GM23338 (cell line): ENCODE measurements at regions not wholly inside any gene's neighbourhood (a gene's known extent, or its start where the extent isn't known, plus 50 kb on each side); places are given as distances from the start of the nearest gene placed in this dataset.

Experiments used
- ATAC-seq: fragments of 200-7000 bp; cut with Tn5 transposase; 3 replicates; pipeline ENCODE4 v1.9.1; 2020
- DNase-seq: peaks from one replicate; pipeline ENCODE4 v3.0.0-alpha.2; 2015; ENCODE audit warnings: low spot score
- H2AFZ ChIP-seq: fragments of 200-600 bp; sonication (generic); 2 replicates; pipeline ENCODE4 v1.8.0; 2016; ENCODE audit warnings: antibody characterized with exemption, mild to moderate bottlenecking, moderate library complexity
- H3F3A ChIP-seq: fragments of 200-600 bp; sonication (generic); replicated peaks from 2 replicates; pipeline ENCODE4 v1.8.0; 2017; ENCODE audit warnings: antibody characterized with exemption, mixed run types, low read depth
- H3K27ac ChIP-seq: fragments of 200-600 bp; sonication (generic); 2 replicates; pipeline ENCODE4 v1.6.1; 2016; ENCODE audit warnings: low read depth
- H3K27me3 ChIP-seq: fragments of 200-600 bp; sonication (generic); 2 replicates; pipeline ENCODE4 v1.8.0; 2016; ENCODE audit warnings: mild to moderate bottlenecking, mixed run types, moderate library complexity; ENCODE audit not compliant: insufficient read depth
- H3K36me3 ChIP-seq: fragments of 200-600 bp; sonication (generic); 2 replicates; pipeline ENCODE4 v1.8.0; 2016; ENCODE audit warnings: mild to moderate bottlenecking; ENCODE audit not compliant: insufficient read depth
- H3K4me1 ChIP-seq: fragments of 200-600 bp; sonication (generic); 2 replicates; pipeline ENCODE4 v1.8.0; 2016; ENCODE audit warnings: mild to moderate bottlenecking, moderate library complexity; ENCODE audit not compliant: insufficient read depth
- H3K4me2 ChIP-seq: fragments of 200-600 bp; sonication (generic); 2 replicates; pipeline ENCODE4 v1.7.1; 2017; ENCODE audit warnings: mixed run types
- H3K4me3 ChIP-seq: fragments of 200-600 bp; sonication (generic); 2 replicates; pipeline ENCODE4 v1.6.1; 2016; ENCODE audit warnings: mixed run types
- H3K79me2 ChIP-seq: fragments of 200-600 bp; sonication (generic); replicated peaks from 2 replicates; pipeline ENCODE4 v1.8.0; 2017; ENCODE audit warnings: mild to moderate bottlenecking; ENCODE audit not compliant: insufficient read depth
- H3K9me2 ChIP-seq: fragments of 200-600 bp; sonication (generic); 2 replicates; pipeline ENCODE4 v1.8.0; 2017; ENCODE audit not compliant: insufficient read depth
- H4K20me1 ChIP-seq: fragments of 200-600 bp; sonication (generic); replicated peaks from 2 replicates; pipeline ENCODE4 v1.8.0; 2017; ENCODE audit warnings: mild to moderate bottlenecking; ENCODE audit not compliant: insufficient read depth
- H3K27ac Mint-ChIP-seq: 2 replicates; pipeline ENCODE4 v1.8.0; 2020; ENCODE audit warnings: inconsistent platforms, mild to moderate bottlenecking, moderate library complexity, mixed read lengths
- H3K27me3 Mint-ChIP-seq: 3 replicates; pipeline ENCODE4 v1.8.0; 2022; ENCODE audit warnings: low read depth, mild to moderate bottlenecking, moderate library complexity, mixed read lengths, inconsistent platforms; ENCODE audit not compliant: insufficient read depth, poor library complexity
- H3K36me3 Mint-ChIP-seq: 3 replicates; pipeline ENCODE4 v1.8.0; 2021; ENCODE audit warnings: low read depth, mild to moderate bottlenecking, inconsistent platforms, moderate library complexity, mixed read lengths
- H3K4me1 Mint-ChIP-seq: 3 replicates; pipeline ENCODE4 v1.8.0; 2020; ENCODE audit warnings: mild to moderate bottlenecking, inconsistent platforms, mixed read lengths
- H3K4me3 Mint-ChIP-seq: 3 replicates; pipeline ENCODE4 v1.8.0; 2021; ENCODE audit warnings: moderate library complexity, mild to moderate bottlenecking, inconsistent platforms, mixed read lengths
- H3K9me3 Mint-ChIP-seq: 3 replicates; pipeline ENCODE4 v1.8.0; 2020; ENCODE audit warnings: moderate library complexity, mild to moderate bottlenecking, inconsistent platforms, mixed read lengths
- CREB1 ChIP-seq: fragments of 250-450 bp; sonication (Bioruptor Pico); IDR thresholded peaks from 2 replicates; pipeline ENCODE4 v1.5.0; 2020; ENCODE audit warnings: low read depth, mild to moderate bottlenecking, moderate library complexity
- EZH2phosphoT487 ChIP-seq: fragments of 200-600 bp; sonication (generic); IDR thresholded peaks from one replicate; pipeline ENCODE4 v1.8.1; 2018; ENCODE audit warnings: antibody characterized with exemption; ENCODE audit not compliant: unreplicated experiment
- NANOG ChIP-seq: IDR thresholded peaks from 2 replicates; pipeline ENCODE4 v1.6.1; 2016; ENCODE audit warnings: antibody characterized with exemption, borderline replicate concordance
- ZNF114 ChIP-seq: fragments of 250-450 bp; sonication (Bioruptor Pico); IDR thresholded peaks from 2 replicates; pipeline ENCODE4 v1.5.0; 2020; ENCODE audit warnings: mild to moderate bottlenecking, moderate library complexity
- ZNF331 ChIP-seq: fragments of 250-450 bp; sonication (Bioruptor Pico); IDR thresholded peaks from 2 replicates; pipeline ENCODE4 v1.5.0; 2020; ENCODE audit warnings: low read depth, mild to moderate bottlenecking, moderate library complexity
- TF ChIP-seq, protein P1 (sequence below): fragments of 250-450 bp; sonication (Bioruptor Pico); IDR thresholded peaks from 2 replicates; pipeline ENCODE4 v1.5.0; 2020; ENCODE audit warnings: mild to moderate bottlenecking, moderate library complexity
- TF ChIP-seq, protein P2 (sequence below): IDR thresholded peaks from one replicate; pipeline ENCODE4 v1.6.1; 2018; ENCODE audit warnings: antibody characterized with exemption; ENCODE audit not compliant: unreplicated experiment

DNA sequence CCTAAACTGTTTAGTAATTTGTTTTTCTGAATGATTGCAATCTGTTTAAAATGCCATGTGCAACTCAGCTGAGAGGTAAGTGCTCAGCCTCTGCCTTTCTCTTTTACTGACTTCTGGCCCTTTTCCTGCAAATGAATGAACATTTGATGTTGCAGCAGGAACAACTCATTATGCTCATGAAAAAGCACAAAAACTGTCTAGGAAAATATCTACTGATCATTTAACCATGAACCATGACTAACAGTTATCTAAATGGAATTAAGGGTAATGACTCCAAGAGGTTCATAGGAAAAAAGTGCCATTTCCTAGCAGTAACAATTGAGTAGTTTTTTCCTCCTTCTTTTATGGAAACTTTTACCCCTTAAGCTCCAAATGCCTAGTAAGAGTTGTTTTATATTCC, 70.6 kb upstream of the ANKH start:
- no peaks in the 10 kb centered on the region for H3K9me2 ChIP-seq
- no peaks in the 10 kb centered on the region for H3K79me2 ChIP-seq
- H3F3A ChIP-seq = no peaks in the 10 kb centered on the region
- H2AFZ ChIP-seq = no peak overlapping the region
- no peak overlapping the region for H3K4me2 ChIP-seq
- Mint-ChIP-seq H3K4me3 (no peak overlapping the region), H3K36me3 (no peaks in the 10 kb centered on the region), H3K4me1 (peaks cover 4% of the 10 kb centered on the region; the same call in 2 of the 3 replicates), H3K27ac (no peak overlapping the region), H3K9me3 (no peaks in the 10 kb centered on the region), H3K27me3 (no peaks in the 10 kb centered on the region)
- H4K20me1 ChIP-seq = no peaks in the 10 kb centered on the region
- H3K36me3 ChIP-seq = no peaks in the 10 kb centered on the region
- H3K27me3 ChIP-seq = no peaks in the 10 kb centered on the region
- H3K4me3 ChIP-seq = no peak overlapping the region
- DNase-seq (no peak), ATAC-seq (no peak)
- no peaks in the 10 kb centered on the region for H3K4me1 ChIP-seq
- no peak overlapping the region for H3K27ac ChIP-seq
- TF ChIP-seq, protein P1, sequence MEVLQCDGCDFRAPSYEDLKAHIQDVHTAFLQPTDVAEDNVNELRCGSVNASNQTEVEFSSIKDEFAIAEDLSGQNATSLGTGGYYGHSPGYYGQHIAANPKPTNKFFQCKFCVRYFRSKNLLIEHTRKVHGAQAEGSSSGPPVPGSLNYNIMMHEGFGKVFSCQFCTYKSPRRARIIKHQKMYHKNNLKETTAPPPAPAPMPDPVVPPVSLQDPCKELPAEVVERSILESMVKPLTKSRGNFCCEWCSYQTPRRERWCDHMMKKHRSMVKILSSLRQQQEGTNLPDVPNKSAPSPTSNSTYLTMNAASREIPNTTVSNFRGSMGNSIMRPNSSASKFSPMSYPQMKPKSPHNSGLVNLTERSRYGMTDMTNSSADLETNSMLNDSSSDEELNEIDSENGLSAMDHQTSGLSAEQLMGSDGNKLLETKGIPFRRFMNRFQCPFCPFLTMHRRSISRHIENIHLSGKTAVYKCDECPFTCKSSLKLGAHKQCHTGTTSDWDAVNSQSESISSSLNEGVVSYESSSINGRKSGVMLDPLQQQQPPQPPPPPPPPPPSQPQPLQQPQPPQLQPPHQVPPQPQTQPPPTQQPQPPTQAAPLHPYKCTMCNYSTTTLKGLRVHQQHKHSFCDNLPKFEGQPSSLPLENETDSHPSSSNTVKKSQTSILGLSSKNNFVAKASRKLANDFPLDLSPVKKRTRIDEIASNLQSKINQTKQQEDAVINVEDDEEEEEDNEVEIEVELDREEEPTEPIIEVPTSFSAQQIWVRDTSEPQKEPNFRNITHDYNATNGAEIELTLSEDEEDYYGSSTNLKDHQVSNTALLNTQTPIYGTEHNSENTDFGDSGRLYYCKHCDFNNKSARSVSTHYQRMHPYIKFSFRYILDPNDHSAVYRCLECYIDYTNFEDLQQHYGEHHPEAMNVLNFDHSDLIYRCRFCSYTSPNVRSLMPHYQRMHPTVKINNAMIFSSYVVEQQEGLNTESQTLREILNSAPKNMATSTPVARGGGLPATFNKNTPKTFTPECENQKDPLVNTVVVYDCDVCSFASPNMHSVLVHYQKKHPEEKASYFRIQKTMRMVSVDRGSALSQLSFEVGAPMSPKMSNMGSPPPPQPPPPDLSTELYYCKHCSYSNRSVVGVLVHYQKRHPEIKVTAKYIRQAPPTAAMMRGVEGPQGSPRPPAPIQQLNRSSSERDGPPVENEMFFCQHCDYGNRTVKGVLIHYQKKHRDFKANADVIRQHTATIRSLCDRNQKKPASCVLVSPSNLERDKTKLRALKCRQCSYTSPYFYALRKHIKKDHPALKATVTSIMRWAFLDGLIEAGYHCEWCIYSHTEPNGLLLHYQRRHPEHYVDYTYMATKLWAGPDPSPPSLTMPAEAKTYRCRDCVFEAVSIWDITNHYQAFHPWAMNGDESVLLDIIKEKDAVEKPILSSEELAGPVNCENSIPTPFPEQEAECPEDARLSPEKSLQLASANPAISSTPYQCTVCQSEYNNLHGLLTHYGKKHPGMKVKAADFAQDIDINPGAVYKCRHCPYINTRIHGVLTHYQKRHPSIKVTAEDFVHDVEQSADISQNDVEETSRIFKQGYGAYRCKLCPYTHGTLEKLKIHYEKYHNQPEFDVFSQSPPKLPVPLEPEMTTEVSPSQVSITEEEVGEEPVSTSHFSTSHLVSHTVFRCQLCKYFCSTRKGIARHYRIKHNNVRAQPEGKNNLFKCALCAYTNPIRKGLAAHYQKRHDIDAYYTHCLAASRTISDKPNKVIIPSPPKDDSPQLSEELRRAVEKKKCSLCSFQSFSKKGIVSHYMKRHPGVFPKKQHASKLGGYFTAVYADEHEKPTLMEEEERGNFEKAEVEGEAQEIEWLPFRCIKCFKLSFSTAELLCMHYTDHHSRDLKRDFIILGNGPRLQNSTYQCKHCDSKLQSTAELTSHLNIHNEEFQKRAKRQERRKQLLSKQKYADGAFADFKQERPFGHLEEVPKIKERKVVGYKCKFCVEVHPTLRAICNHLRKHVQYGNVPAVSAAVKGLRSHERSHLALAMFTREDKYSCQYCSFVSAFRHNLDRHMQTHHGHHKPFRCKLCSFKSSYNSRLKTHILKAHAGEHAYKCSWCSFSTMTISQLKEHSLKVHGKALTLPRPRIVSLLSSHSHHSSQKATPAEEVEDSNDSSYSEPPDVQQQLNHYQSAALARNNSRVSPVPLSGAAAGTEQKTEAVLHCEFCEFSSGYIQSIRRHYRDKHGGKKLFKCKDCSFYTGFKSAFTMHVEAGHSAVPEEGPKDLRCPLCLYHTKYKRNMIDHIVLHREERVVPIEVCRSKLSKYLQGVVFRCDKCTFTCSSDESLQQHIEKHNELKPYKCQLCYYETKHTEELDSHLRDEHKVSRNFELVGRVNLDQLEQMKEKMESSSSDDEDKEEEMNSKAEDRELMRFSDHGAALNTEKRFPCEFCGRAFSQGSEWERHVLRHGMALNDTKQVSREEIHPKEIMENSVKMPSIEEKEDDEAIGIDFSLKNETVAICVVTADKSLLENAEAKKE (CRISPR knock-in tag) = no peak
- TF ChIP-seq, protein P2, sequence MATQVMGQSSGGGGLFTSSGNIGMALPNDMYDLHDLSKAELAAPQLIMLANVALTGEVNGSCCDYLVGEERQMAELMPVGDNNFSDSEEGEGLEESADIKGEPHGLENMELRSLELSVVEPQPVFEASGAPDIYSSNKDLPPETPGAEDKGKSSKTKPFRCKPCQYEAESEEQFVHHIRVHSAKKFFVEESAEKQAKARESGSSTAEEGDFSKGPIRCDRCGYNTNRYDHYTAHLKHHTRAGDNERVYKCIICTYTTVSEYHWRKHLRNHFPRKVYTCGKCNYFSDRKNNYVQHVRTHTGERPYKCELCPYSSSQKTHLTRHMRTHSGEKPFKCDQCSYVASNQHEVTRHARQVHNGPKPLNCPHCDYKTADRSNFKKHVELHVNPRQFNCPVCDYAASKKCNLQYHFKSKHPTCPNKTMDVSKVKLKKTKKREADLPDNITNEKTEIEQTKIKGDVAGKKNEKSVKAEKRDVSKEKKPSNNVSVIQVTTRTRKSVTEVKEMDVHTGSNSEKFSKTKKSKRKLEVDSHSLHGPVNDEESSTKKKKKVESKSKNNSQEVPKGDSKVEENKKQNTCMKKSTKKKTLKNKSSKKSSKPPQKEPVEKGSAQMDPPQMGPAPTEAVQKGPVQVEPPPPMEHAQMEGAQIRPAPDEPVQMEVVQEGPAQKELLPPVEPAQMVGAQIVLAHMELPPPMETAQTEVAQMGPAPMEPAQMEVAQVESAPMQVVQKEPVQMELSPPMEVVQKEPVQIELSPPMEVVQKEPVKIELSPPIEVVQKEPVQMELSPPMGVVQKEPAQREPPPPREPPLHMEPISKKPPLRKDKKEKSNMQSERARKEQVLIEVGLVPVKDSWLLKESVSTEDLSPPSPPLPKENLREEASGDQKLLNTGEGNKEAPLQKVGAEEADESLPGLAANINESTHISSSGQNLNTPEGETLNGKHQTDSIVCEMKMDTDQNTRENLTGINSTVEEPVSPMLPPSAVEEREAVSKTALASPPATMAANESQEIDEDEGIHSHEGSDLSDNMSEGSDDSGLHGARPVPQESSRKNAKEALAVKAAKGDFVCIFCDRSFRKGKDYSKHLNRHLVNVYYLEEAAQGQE = no peak

DNA sequence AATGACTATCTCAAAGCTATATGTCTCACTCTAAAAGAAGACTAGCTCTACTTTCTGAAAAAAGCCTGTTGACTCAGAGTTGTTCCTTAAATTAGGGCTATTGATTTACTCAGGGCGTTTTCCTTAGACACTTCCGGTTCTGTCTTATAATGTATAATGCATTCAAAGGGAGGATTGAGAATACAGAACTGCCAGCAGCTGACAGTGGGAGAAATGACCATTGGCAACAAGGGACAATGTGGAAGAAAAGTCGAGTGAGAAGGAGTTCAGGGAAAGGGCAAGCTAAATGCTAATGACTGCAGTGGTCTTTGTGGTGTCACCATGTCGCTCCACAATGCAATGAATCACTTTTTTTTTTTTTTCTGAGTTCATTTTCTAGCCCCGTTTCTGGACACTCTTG, 65.7 kb upstream of the ANKH start:
- no peaks in the 10 kb centered on the region for H3K27me3 Mint-ChIP-seq
- ATAC-seq (no peak), DNase-seq (no peak)
- H3K4me3 ChIP-seq = no peak overlapping the region
- H3K27ac Mint-ChIP-seq = no peak overlapping the region
- H3K9me3 Mint-ChIP-seq = no peaks in the 10 kb centered on the region
- H3K4me3 Mint-ChIP-seq = no peak overlapping the region
- H3K27ac ChIP-seq = no peak overlapping the region
- no peaks in the 10 kb centered on the region for H3K79me2 ChIP-seq
- H3K36me3 Mint-ChIP-seq = no peaks in the 10 kb centered on the region
- H3K4me1 Mint-ChIP-seq = no peaks in the 10 kb centered on the region
- no peaks in the 10 kb centered on the region for H3K36me3 ChIP-seq
- no peak overlapping the region for H2AFZ ChIP-seq
- no peak overlapping the region for H3K4me2 ChIP-seq
- no peaks in the 10 kb centered on the region for H3K27me3 ChIP-seq
- H4K20me1 ChIP-seq = no peaks in the 10 kb centered on the region
- H3K4me1 ChIP-seq = no peaks in the 10 kb centered on the region
- no peaks in the 10 kb centered on the region for H3K9me2 ChIP-seq
- H3F3A ChIP-seq = no peaks in the 10 kb centered on the region
- TF ChIP-seq, protein P2 = no peak
- no peak for TF ChIP-seq EZH2phosphoT487
- no peak for TF ChIP-seq ZNF331
- TF ChIP-seq CREB1 (CRISPR knock-in tag) = no peak
- TF ChIP-seq NANOG = no peak
- no peak for TF ChIP-seq ZNF114 (CRISPR knock-in tag)
